ENCODE measurements at regions not wholly inside any gene's neighbourhood (a gene's known extent, or its start where the extent isn't known, plus 50 kb on each side); places are given as distances from the start of the nearest gene placed in this dataset.
"Not testable (repeated sequence)": the region's sequence is repeated elsewhere in the genome, so short reads cannot be mapped to it uniquely, and the experiment has no call there.

DNA sequence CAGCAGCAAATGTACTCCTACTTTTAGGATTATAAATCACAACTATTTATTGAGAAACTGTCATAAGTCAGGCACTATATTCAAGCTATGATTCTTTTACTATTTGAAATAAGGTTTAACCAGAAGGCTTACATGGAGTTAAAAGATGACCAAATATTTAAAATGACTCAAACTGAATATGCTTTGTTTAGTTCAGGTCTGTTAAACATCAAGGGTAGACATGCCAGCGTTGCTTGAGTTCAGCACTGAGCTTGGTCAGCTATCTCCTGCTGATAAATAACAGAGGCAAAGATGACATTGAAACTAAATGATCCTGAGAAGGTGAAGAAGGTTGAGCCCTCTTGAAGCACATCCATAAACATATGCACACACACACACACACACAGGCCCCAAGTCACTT lies 305.6 kb downstream of the ANKRD30BL start:
- WGBS (ENCODE audit: insufficient coverage, low coverage, missing lambda C conversion rate): 0% methylated on average over 1 of the region's 1 CpG
- FAIRE-seq; H3K4me3 ChIP-seq; DNase-seq (ENCODE audit: extremely low read depth in 1 of 4, low spot score in 3 of 4); H3K4me2 ChIP-seq (ENCODE audit: insufficient read depth, low read length); H3K79me2 ChIP-seq (ENCODE audit: control insufficient read depth, insufficient read depth, low read length); H3K9me3 ChIP-seq (replicated peaks; ENCODE audit: control insufficient read depth, insufficient read depth, low read depth, low read length); intact Hi-C loops (cut with micrococcal nuclease); H3K4me1 ChIP-seq (replicated peaks in 1 of 2; ENCODE audit: control insufficient read depth in 2 of 2, insufficient read depth in 2 of 2, low read length in 2 of 2); H3K27ac ChIP-seq (ENCODE audit: extremely low read depth, low read depth, low read length); H3K27me3 ChIP-seq (ENCODE audit: control insufficient read depth in 2 of 2, insufficient read depth in 2 of 2, low read length in 2 of 2); H2AFZ ChIP-seq (ENCODE audit: low read depth, low read length); ATAC-seq; in situ Hi-C loops (cut with MboI); H3K36me3 ChIP-seq (ENCODE audit: control insufficient read depth, insufficient read depth, low read length); H3K9ac ChIP-seq (ENCODE audit: insufficient read depth in 1 of 2, low read depth in 2 of 2, low read length in 2 of 2); H4K20me1 ChIP-seq (replicated peaks; ENCODE audit: control insufficient read depth, insufficient read depth, low read length); CTCF ChIA-PET (ENCODE audit: low intra/inter-chr PET ratio); H3K9me1 ChIP-seq (ENCODE audit: control insufficient read depth, insufficient read depth, low read length); POLR2A ChIA-PET; BruUV-seq (replicated peaks): not testable (repeated sequence)

DNA sequence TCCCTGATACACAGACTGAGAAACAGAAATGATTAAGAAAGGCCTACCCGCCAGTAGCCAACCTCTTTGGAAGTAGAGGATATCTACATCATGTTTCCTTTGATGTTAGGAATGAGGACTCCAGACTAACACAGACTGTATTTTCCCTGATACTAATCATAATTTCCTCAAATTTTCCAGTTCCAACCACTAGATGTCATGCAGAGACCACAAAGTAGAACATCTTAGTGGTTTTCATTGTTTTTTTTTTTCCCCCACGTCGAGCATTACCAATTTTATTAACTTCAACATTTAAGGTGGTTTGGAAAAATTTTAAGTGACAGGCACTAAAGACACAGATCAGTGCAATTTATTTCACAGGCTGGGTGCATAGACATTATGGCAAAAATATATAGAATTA lies 303.6 kb downstream of the ANKRD30BL start:
- H3K27me3 ChIP-seq (ENCODE audit: control insufficient read depth in 2 of 2, insufficient read depth in 2 of 2, low read length in 2 of 2); H3K9ac ChIP-seq (ENCODE audit: insufficient read depth in 1 of 2, low read depth in 2 of 2, low read length in 2 of 2); intact Hi-C loops (cut with micrococcal nuclease); in situ Hi-C loops (cut with MboI); POLR2A ChIA-PET; BruUV-seq (replicated peaks); H3K4me1 ChIP-seq (replicated peaks in 1 of 2; ENCODE audit: control insufficient read depth in 2 of 2, insufficient read depth in 2 of 2, low read length in 2 of 2); H3K79me2 ChIP-seq (ENCODE audit: control insufficient read depth, insufficient read depth, low read length); H3K36me3 ChIP-seq (ENCODE audit: control insufficient read depth, insufficient read depth, low read length); H3K9me1 ChIP-seq (ENCODE audit: control insufficient read depth, insufficient read depth, low read length); H3K27ac ChIP-seq (ENCODE audit: extremely low read depth, low read depth, low read length); H2AFZ ChIP-seq (ENCODE audit: low read depth, low read length); H3K4me3 ChIP-seq; FAIRE-seq; H4K20me1 ChIP-seq (replicated peaks; ENCODE audit: control insufficient read depth, insufficient read depth, low read length); H3K9me3 ChIP-seq (replicated peaks; ENCODE audit: control insufficient read depth, insufficient read depth, low read depth, low read length); H3K4me2 ChIP-seq (ENCODE audit: insufficient read depth, low read length); DNase-seq (ENCODE audit: extremely low read depth in 1 of 4, low spot score in 3 of 4): not testable (repeated sequence)
- 0% methylated on average over 3 of the region's 3 CpGs for WGBS (ENCODE audit: insufficient coverage, low coverage, missing lambda C conversion rate)
- TF ChIP-seq RAD21 (CRISPR knock-in tag; conservative IDR thresholded peaks at IDR 0.05 in 1 of 2, IDR thresholded peaks at IDR 0.05 in 1 of 2): peak in 1 of 2 experiments; percentile 12; a peak in 1 of 4 replicates
- TF ChIP-seq, protein P1, sequence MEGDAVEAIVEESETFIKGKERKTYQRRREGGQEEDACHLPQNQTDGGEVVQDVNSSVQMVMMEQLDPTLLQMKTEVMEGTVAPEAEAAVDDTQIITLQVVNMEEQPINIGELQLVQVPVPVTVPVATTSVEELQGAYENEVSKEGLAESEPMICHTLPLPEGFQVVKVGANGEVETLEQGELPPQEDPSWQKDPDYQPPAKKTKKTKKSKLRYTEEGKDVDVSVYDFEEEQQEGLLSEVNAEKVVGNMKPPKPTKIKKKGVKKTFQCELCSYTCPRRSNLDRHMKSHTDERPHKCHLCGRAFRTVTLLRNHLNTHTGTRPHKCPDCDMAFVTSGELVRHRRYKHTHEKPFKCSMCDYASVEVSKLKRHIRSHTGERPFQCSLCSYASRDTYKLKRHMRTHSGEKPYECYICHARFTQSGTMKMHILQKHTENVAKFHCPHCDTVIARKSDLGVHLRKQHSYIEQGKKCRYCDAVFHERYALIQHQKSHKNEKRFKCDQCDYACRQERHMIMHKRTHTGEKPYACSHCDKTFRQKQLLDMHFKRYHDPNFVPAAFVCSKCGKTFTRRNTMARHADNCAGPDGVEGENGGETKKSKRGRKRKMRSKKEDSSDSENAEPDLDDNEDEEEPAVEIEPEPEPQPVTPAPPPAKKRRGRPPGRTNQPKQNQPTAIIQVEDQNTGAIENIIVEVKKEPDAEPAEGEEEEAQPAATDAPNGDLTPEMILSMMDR (IDR thresholded peaks at IDR 0.05 in 2 of 3, conservative IDR thresholded peaks at IDR 0.05 in 1 of 3; ENCODE audit: insufficient read depth in 2 of 3, low read depth in 1 of 3, low read length in 3 of 3): peak in 1 of 3 experiments; percentile 43; a peak in 2 of 6 replicates
- TF ChIP-seq, protein P2, sequence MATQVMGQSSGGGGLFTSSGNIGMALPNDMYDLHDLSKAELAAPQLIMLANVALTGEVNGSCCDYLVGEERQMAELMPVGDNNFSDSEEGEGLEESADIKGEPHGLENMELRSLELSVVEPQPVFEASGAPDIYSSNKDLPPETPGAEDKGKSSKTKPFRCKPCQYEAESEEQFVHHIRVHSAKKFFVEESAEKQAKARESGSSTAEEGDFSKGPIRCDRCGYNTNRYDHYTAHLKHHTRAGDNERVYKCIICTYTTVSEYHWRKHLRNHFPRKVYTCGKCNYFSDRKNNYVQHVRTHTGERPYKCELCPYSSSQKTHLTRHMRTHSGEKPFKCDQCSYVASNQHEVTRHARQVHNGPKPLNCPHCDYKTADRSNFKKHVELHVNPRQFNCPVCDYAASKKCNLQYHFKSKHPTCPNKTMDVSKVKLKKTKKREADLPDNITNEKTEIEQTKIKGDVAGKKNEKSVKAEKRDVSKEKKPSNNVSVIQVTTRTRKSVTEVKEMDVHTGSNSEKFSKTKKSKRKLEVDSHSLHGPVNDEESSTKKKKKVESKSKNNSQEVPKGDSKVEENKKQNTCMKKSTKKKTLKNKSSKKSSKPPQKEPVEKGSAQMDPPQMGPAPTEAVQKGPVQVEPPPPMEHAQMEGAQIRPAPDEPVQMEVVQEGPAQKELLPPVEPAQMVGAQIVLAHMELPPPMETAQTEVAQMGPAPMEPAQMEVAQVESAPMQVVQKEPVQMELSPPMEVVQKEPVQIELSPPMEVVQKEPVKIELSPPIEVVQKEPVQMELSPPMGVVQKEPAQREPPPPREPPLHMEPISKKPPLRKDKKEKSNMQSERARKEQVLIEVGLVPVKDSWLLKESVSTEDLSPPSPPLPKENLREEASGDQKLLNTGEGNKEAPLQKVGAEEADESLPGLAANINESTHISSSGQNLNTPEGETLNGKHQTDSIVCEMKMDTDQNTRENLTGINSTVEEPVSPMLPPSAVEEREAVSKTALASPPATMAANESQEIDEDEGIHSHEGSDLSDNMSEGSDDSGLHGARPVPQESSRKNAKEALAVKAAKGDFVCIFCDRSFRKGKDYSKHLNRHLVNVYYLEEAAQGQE (IDR thresholded peaks at IDR 0.05; ENCODE audit: borderline replicate concordance): peak; percentile 38; the same call in 1 of the 2 replicates
- TF ChIP-seq, protein P2 (CRISPR knock-in tag; IDR thresholded peaks at IDR 0.05; ENCODE audit: low read depth): not testable (repeated sequence)
- CTCF ChIA-PET (ENCODE audit: low intra/inter-chr PET ratio): interaction anchor here (0.6 kb wide), 1 partner anchor 1985 kb away, joined by 3 read pairs; no protein-coding TSS in a partner anchor
- ATAC-seq: peak; percentile 56; the same call in 1 of the 3 replicates

All from K562 (cell line).